ENCODE measurements at regions not wholly inside any gene's neighbourhood (a gene's known extent, or its start where the extent isn't known, plus 50 kb on each side); places are given as distances from the start of the nearest gene placed in this dataset.

DNA sequence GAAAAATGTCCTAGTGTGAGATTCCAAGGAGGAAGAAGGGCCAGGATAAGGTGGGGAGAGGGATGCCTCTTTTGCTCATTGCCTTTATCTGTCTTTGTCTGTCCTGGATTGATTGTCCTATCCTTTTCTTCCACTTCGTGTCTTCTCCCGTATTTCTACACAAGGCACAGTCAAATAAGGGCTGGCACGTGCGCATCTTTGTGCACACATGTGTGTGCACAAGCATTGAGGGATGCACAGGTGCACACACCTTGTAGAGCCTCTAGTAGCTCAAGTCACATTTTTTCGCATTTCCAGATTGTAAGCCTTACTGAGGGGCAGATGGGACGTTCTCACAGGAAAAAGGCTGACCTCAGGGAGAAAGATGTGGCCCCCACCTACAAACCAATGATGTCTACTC lies 170.2 kb upstream of the TNP1 start:
- ATAC-seq (no peak), DNase-seq (ENCODE audit: low read depth, low spot score) (no peak)
- BruUV-seq (replicated peaks) = no TSS peak
- no peak overlapping the region for H3K27ac ChIP-seq (ENCODE audit: low read length)
- TF ChIP-seq, protein P1, sequence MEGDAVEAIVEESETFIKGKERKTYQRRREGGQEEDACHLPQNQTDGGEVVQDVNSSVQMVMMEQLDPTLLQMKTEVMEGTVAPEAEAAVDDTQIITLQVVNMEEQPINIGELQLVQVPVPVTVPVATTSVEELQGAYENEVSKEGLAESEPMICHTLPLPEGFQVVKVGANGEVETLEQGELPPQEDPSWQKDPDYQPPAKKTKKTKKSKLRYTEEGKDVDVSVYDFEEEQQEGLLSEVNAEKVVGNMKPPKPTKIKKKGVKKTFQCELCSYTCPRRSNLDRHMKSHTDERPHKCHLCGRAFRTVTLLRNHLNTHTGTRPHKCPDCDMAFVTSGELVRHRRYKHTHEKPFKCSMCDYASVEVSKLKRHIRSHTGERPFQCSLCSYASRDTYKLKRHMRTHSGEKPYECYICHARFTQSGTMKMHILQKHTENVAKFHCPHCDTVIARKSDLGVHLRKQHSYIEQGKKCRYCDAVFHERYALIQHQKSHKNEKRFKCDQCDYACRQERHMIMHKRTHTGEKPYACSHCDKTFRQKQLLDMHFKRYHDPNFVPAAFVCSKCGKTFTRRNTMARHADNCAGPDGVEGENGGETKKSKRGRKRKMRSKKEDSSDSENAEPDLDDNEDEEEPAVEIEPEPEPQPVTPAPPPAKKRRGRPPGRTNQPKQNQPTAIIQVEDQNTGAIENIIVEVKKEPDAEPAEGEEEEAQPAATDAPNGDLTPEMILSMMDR (IDR thresholded peaks at IDR 0.05) = no peak
- TF ChIP-seq SIN3A (IDR thresholded peaks at IDR 0.05; ENCODE audit: borderline replicate concordance, insufficient read depth, low read depth, low read length) = no peak
- TF ChIP-seq POLR2AphosphoS5 (IDR thresholded peaks at IDR 0.05; ENCODE audit: low read depth, low read length) = no peak
- TF ChIP-seq, protein P2, sequence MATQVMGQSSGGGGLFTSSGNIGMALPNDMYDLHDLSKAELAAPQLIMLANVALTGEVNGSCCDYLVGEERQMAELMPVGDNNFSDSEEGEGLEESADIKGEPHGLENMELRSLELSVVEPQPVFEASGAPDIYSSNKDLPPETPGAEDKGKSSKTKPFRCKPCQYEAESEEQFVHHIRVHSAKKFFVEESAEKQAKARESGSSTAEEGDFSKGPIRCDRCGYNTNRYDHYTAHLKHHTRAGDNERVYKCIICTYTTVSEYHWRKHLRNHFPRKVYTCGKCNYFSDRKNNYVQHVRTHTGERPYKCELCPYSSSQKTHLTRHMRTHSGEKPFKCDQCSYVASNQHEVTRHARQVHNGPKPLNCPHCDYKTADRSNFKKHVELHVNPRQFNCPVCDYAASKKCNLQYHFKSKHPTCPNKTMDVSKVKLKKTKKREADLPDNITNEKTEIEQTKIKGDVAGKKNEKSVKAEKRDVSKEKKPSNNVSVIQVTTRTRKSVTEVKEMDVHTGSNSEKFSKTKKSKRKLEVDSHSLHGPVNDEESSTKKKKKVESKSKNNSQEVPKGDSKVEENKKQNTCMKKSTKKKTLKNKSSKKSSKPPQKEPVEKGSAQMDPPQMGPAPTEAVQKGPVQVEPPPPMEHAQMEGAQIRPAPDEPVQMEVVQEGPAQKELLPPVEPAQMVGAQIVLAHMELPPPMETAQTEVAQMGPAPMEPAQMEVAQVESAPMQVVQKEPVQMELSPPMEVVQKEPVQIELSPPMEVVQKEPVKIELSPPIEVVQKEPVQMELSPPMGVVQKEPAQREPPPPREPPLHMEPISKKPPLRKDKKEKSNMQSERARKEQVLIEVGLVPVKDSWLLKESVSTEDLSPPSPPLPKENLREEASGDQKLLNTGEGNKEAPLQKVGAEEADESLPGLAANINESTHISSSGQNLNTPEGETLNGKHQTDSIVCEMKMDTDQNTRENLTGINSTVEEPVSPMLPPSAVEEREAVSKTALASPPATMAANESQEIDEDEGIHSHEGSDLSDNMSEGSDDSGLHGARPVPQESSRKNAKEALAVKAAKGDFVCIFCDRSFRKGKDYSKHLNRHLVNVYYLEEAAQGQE (IDR thresholded peaks at IDR 0.05; ENCODE audit: insufficient read depth in 1 of 2, low read depth in 2 of 2, low read length in 1 of 2) = no peak
- TF ChIP-seq TCF7L2 (IDR thresholded peaks at IDR 0.05; ENCODE audit: low read depth, low read length) = no peak
- H3K4me3 ChIP-seq (ENCODE audit: low read depth in 2 of 2, low read length in 2 of 2) = no peak overlapping the region
- no peaks in the 10 kb centered on the region for H3K36me3 ChIP-seq (ENCODE audit: control insufficient read depth, insufficient read depth, low read length)
- H3K27me3 ChIP-seq (ENCODE audit: control insufficient read depth, insufficient read depth, low read length) = peaks cover 3% of the 10 kb centered on the region; the same call in 1 of the 2 replicates
- ChIA-PET POLR2A (no interaction called here), CTCF (no interaction called here)
- H3K4me1 ChIP-seq (ENCODE audit: control insufficient read depth, insufficient read depth, low read length) = no peaks in the 10 kb centered on the region
- no peaks in the 10 kb centered on the region for H3K9me3 ChIP-seq (ENCODE audit: control insufficient read depth, insufficient read depth, low read depth, low read length)
- in situ Hi-C loops (cut with HindIII; ENCODE audit: low pct_unique_long_range_greater_than_20kb, low sequenced_read_pairs) = no loop called here
- intact Hi-C loops (cut with micrococcal nuclease; ENCODE audit: unreplicated experiment) = no loop called here

DNA sequence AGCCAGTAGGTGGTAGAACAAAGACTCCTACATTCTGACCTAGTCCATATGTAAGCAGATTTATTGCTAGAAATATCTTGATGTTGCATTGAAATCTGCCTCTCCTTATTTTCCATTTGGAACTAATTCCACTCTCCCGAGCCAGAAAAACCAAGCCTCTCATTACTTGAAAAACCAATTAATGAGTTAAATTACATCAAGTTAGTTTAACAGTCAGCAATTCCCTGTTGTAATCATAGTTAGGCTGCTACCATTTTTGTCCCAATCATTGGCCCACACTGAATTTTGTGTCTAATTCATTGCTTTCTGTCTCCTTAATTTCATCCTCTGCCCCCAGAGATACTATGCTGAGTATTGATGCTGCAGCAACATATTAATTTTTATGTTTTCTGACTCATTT lies 168.3 kb upstream of the TNP1 start:
- TF ChIP-seq POLR2AphosphoS5 (IDR thresholded peaks at IDR 0.05; ENCODE audit: low read depth, low read length) (no peak), SIN3A (IDR thresholded peaks at IDR 0.05; ENCODE audit: borderline replicate concordance, insufficient read depth, low read depth, low read length) (no peak), TCF7L2 (IDR thresholded peaks at IDR 0.05; ENCODE audit: low read depth, low read length) (no peak)
- TF ChIP-seq, protein P1 (IDR thresholded peaks at IDR 0.05) = no peak
- TF ChIP-seq, protein P2 (IDR thresholded peaks at IDR 0.05; ENCODE audit: insufficient read depth in 1 of 2, low read depth in 2 of 2, low read length in 1 of 2) = no peak
- peaks cover 3% of the 10 kb centered on the region; the same call in 1 of the 2 replicates for H3K27me3 ChIP-seq (ENCODE audit: control insufficient read depth, insufficient read depth, low read length)
- POLR2A ChIA-PET = no interaction called here

More for the DNA sequence above, 168.3 kb upstream of the TNP1 start:
- intact Hi-C loops (cut with micrococcal nuclease; ENCODE audit: unreplicated experiment) = no loop called here
- no peak for DNase-seq (ENCODE audit: low read depth, low spot score)
- ATAC-seq = no peak
- in situ Hi-C loops (cut with HindIII; ENCODE audit: low pct_unique_long_range_greater_than_20kb, low sequenced_read_pairs) = no loop called here
- CTCF ChIA-PET = no interaction called here
- H3K4me3 ChIP-seq (ENCODE audit: low read depth in 2 of 2, low read length in 2 of 2) = no peak overlapping the region
- H3K4me1 ChIP-seq (ENCODE audit: control insufficient read depth, insufficient read depth, low read length) = no peaks in the 10 kb centered on the region
- H3K36me3 ChIP-seq (ENCODE audit: control insufficient read depth, insufficient read depth, low read length) = no peaks in the 10 kb centered on the region
- no peaks in the 10 kb centered on the region for H3K9me3 ChIP-seq (ENCODE audit: control insufficient read depth, insufficient read depth, low read depth, low read length)
- no TSS peak for BruUV-seq (replicated peaks)
- no peak overlapping the region for H3K27ac ChIP-seq (ENCODE audit: low read length)

All from Panc1 (cell line).